GM23338 (cell line): ENCODE measurements at regions not wholly inside any gene's neighbourhood (a gene's known extent, or its start where the extent isn't known, plus 50 kb on each side); places are given as distances from the start of the nearest gene placed in this dataset.

Experiments
- ATAC-seq: fragments of 200-7000 bp; cut with Tn5 transposase; 3 replicates; pipeline ENCODE4 v1.9.1; 2020
- DNase-seq: peaks from one replicate; pipeline ENCODE4 v3.0.0-alpha.2; 2015; ENCODE audit warnings: low spot score
- H2AFZ ChIP-seq: fragments of 200-600 bp; sonication (generic); 2 replicates; pipeline ENCODE4 v1.8.0; 2016; ENCODE audit warnings: antibody characterized with exemption, mild to moderate bottlenecking, moderate library complexity
- H3F3A ChIP-seq: fragments of 200-600 bp; sonication (generic); replicated peaks from 2 replicates; pipeline ENCODE4 v1.8.0; 2017; ENCODE audit warnings: antibody characterized with exemption, mixed run types, low read depth
- H3K27ac ChIP-seq: fragments of 200-600 bp; sonication (generic); 2 replicates; pipeline ENCODE4 v1.6.1; 2016; ENCODE audit warnings: low read depth
- H3K27me3 ChIP-seq: fragments of 200-600 bp; sonication (generic); 2 replicates; pipeline ENCODE4 v1.8.0; 2016; ENCODE audit warnings: mild to moderate bottlenecking, mixed run types, moderate library complexity; ENCODE audit not compliant: insufficient read depth
- H3K36me3 ChIP-seq: fragments of 200-600 bp; sonication (generic); 2 replicates; pipeline ENCODE4 v1.8.0; 2016; ENCODE audit warnings: mild to moderate bottlenecking; ENCODE audit not compliant: insufficient read depth
- H3K4me1 ChIP-seq: fragments of 200-600 bp; sonication (generic); 2 replicates; pipeline ENCODE4 v1.8.0; 2016; ENCODE audit warnings: mild to moderate bottlenecking, moderate library complexity; ENCODE audit not compliant: insufficient read depth
- H3K4me2 ChIP-seq: fragments of 200-600 bp; sonication (generic); 2 replicates; pipeline ENCODE4 v1.7.1; 2017; ENCODE audit warnings: mixed run types
- H3K4me3 ChIP-seq: fragments of 200-600 bp; sonication (generic); 2 replicates; pipeline ENCODE4 v1.6.1; 2016; ENCODE audit warnings: mixed run types
- H3K79me2 ChIP-seq: fragments of 200-600 bp; sonication (generic); replicated peaks from 2 replicates; pipeline ENCODE4 v1.8.0; 2017; ENCODE audit warnings: mild to moderate bottlenecking; ENCODE audit not compliant: insufficient read depth
- H3K9me2 ChIP-seq: fragments of 200-600 bp; sonication (generic); 2 replicates; pipeline ENCODE4 v1.8.0; 2017; ENCODE audit not compliant: insufficient read depth
- H4K20me1 ChIP-seq: fragments of 200-600 bp; sonication (generic); replicated peaks from 2 replicates; pipeline ENCODE4 v1.8.0; 2017; ENCODE audit warnings: mild to moderate bottlenecking; ENCODE audit not compliant: insufficient read depth
- H3K27ac Mint-ChIP-seq: 2 replicates; pipeline ENCODE4 v1.8.0; 2020; ENCODE audit warnings: inconsistent platforms, mild to moderate bottlenecking, moderate library complexity, mixed read lengths
- H3K27me3 Mint-ChIP-seq: 3 replicates; pipeline ENCODE4 v1.8.0; 2022; ENCODE audit warnings: low read depth, mild to moderate bottlenecking, moderate library complexity, mixed read lengths, inconsistent platforms; ENCODE audit not compliant: insufficient read depth, poor library complexity
- H3K36me3 Mint-ChIP-seq: 3 replicates; pipeline ENCODE4 v1.8.0; 2021; ENCODE audit warnings: low read depth, mild to moderate bottlenecking, inconsistent platforms, moderate library complexity, mixed read lengths
- H3K4me1 Mint-ChIP-seq: 3 replicates; pipeline ENCODE4 v1.8.0; 2020; ENCODE audit warnings: mild to moderate bottlenecking, inconsistent platforms, mixed read lengths
- H3K4me3 Mint-ChIP-seq: 3 replicates; pipeline ENCODE4 v1.8.0; 2021; ENCODE audit warnings: moderate library complexity, mild to moderate bottlenecking, inconsistent platforms, mixed read lengths
- H3K9me3 Mint-ChIP-seq: 3 replicates; pipeline ENCODE4 v1.8.0; 2020; ENCODE audit warnings: moderate library complexity, mild to moderate bottlenecking, inconsistent platforms, mixed read lengths
- CREB1 ChIP-seq: fragments of 250-450 bp; sonication (Bioruptor Pico); IDR thresholded peaks from 2 replicates; pipeline ENCODE4 v1.5.0; 2020; ENCODE audit warnings: low read depth, mild to moderate bottlenecking, moderate library complexity
- ETS1 ChIP-seq: IDR thresholded peaks from 2 replicates; pipeline ENCODE4 v1.6.1; 2016; ENCODE audit warnings: antibody characterized with exemption
- EZH2 ChIP-seq: fragments of 200-600 bp; sonication (generic); IDR thresholded peaks from one replicate; pipeline ENCODE4 v1.8.0; 2017; ENCODE audit warnings: antibody characterized with exemption, mild to moderate bottlenecking, low read depth; ENCODE audit not compliant: unreplicated experiment
- JUNB ChIP-seq: IDR thresholded peaks from one replicate; pipeline ENCODE4 v1.6.1; 2016; ENCODE audit warnings: antibody characterized with exemption; ENCODE audit not compliant: unreplicated experiment
- NANOG ChIP-seq: IDR thresholded peaks from 2 replicates; pipeline ENCODE4 v1.6.1; 2016; ENCODE audit warnings: antibody characterized with exemption, borderline replicate concordance
- REST ChIP-seq: IDR thresholded peaks from one replicate; pipeline ENCODE4 v1.6.1; 2018; ENCODE audit warnings: antibody characterized with exemption; ENCODE audit not compliant: unreplicated experiment
- STAT1 ChIP-seq: IDR thresholded peaks from one replicate; pipeline ENCODE4 v1.6.1; 2016; ENCODE audit warnings: antibody characterized with exemption; ENCODE audit not compliant: unreplicated experiment
- ZNF114 ChIP-seq: fragments of 250-450 bp; sonication (Bioruptor Pico); IDR thresholded peaks from 2 replicates; pipeline ENCODE4 v1.5.0; 2020; ENCODE audit warnings: mild to moderate bottlenecking, moderate library complexity
- TF ChIP-seq, protein P1 (sequence below), 2 experiments: fragments of 200-600 bp in 1 of 2; sonication (generic) in 1 of 2; conservative IDR thresholded peaks; 2 replicates each; pipeline versions ENCODE4 v1.5.1 to v1.6.1; 2016 to 2017; ENCODE audit warnings: antibody characterized with exemption in 2 of 2, low read depth in 2 of 2, mild to moderate bottlenecking in 2 of 2, moderate library complexity in 1 of 2

DNA sequence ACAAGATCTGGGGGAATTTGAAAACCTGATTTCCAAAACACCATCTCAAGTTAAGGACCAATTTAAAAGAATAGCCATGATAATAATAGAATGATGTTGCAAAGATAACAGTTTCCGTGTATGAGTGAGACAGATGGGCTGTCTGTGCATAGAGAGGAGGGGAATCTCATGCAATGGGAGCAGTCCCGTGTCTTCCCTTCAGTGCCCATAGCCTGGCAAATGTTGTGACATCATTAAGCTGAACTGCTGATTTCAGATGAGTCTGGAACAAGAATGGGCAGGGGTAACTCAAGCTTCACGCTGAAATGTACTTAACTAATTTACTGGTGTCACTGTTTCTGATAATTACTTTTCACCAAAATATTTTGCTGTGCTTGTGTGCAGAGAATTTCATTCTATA is 454.0 kb downstream of the FOXG1 start:
- Histone ChIP-seq H3K4me1 (no peaks in the 10 kb centered on the region), H3F3A (no peaks in the 10 kb centered on the region), H3K4me3 (no peak overlapping the region), H4K20me1 (no peaks in the 10 kb centered on the region), H2AFZ (no peak overlapping the region), H3K9me2 (no peaks in the 10 kb centered on the region), H3K27me3 (no peaks in the 10 kb centered on the region), H3K27ac (no peak overlapping the region), H3K79me2 (no peaks in the 10 kb centered on the region), H3K36me3 (no peaks in the 10 kb centered on the region), H3K4me2 (no peak overlapping the region)
- Mint-ChIP-seq H3K36me3 (no peaks in the 10 kb centered on the region), H3K4me1 (no peaks in the 10 kb centered on the region), H3K9me3 (no peaks in the 10 kb centered on the region), H3K27me3 (no peaks in the 10 kb centered on the region), H3K4me3 (no peak overlapping the region), H3K27ac (no peak overlapping the region)
- no peak for DNase-seq
- no peak for ATAC-seq
- TF ChIP-seq ETS1 (no peak), CREB1 (CRISPR knock-in tag) (no peak), ZNF114 (no peak), JUNB (no peak), STAT1 (no peak), REST (no peak)
- TF ChIP-seq, protein P1, sequence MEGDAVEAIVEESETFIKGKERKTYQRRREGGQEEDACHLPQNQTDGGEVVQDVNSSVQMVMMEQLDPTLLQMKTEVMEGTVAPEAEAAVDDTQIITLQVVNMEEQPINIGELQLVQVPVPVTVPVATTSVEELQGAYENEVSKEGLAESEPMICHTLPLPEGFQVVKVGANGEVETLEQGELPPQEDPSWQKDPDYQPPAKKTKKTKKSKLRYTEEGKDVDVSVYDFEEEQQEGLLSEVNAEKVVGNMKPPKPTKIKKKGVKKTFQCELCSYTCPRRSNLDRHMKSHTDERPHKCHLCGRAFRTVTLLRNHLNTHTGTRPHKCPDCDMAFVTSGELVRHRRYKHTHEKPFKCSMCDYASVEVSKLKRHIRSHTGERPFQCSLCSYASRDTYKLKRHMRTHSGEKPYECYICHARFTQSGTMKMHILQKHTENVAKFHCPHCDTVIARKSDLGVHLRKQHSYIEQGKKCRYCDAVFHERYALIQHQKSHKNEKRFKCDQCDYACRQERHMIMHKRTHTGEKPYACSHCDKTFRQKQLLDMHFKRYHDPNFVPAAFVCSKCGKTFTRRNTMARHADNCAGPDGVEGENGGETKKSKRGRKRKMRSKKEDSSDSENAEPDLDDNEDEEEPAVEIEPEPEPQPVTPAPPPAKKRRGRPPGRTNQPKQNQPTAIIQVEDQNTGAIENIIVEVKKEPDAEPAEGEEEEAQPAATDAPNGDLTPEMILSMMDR (conservative IDR thresholded peaks at IDR 0.05; ENCODE audit: low read depth in 2 of 2), result no peak

DNA sequence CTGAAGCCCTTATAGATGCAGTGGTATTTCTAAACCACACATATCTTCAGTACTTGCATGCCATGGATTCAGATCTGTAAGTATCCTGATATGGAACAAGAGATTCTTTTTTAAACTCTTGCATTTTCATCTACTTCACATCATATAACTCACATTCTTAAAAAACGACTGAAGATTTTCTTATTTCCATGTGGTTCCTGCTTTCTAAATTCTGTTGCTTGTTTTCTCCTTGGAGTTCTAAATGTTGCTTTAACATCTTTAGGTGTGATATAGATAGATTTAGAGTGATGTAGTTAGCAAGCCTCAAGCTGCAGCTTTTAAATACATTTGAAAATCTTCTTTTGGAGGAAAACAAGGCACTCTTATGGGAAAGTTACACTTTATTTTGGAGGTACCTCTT is 455.4 kb downstream of the FOXG1 start:
- Mint-ChIP-seq H3K27ac (no peak overlapping the region), H3K4me1 (no peaks in the 10 kb centered on the region), H3K36me3 (no peaks in the 10 kb centered on the region), H3K27me3 (no peaks in the 10 kb centered on the region), H3K4me3 (no peak overlapping the region), H3K9me3 (no peaks in the 10 kb centered on the region)
- Histone ChIP-seq H2AFZ (no peak overlapping the region), H3K27me3 (no peaks in the 10 kb centered on the region), H3K27ac (no peak overlapping the region), H3K4me2 (no peak overlapping the region), H3F3A (no peaks in the 10 kb centered on the region), H3K79me2 (no peaks in the 10 kb centered on the region), H3K4me1 (no peaks in the 10 kb centered on the region), H3K9me2 (no peaks in the 10 kb centered on the region), H4K20me1 (no peaks in the 10 kb centered on the region), H3K36me3 (no peaks in the 10 kb centered on the region), H3K4me3 (no peak overlapping the region)
- ATAC-seq (no peak), DNase-seq (no peak)
- TF ChIP-seq NANOG (no peak), ETS1 (no peak), STAT1 (no peak), EZH2 (no peak)
